ENCODE measurements at regions not wholly inside any gene's neighbourhood (a gene's known extent, or its start where the extent isn't known, plus 50 kb on each side); places are given as distances from the start of the nearest gene placed in this dataset.

DNA sequence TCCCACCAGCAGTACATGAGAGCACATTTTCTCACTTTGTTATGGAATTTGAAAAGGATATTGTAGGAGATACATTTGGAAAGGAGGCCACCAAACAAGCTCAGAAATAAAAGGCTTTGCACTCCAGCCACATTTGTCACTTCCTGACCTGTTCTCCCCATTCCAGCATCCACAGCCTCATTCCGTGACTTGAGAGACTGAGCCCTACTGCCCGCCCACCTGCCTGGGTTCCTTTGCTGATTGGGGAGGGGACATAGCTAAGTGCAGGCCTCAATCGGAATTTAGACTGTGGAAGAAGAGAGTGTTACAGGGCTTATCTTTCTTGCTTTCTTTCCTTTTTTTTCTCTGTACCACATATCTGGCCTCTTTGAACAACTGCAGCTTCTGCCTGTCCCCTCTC lies 735.4 kb upstream of the TMEM132C start:
- Histone ChIP-seq H3K36me3 (ENCODE audit: low read depth) (no peaks in the 10 kb centered on the region), H3K9me2 (ENCODE audit: insufficient read depth) (no peaks in the 10 kb centered on the region), H3K27me3 (ENCODE audit: insufficient read depth, low read depth) (peaks cover 4% of the 10 kb centered on the region; the same call in 1 of the 2 replicates), H4K20me1 (ENCODE audit: insufficient read depth) (no peaks in the 10 kb centered on the region), H3K9me3 (ENCODE audit: insufficient read depth, low read depth) (no peaks in the 10 kb centered on the region), H3F3A (ENCODE audit: insufficient read depth, low read depth) (no peaks in the 10 kb centered on the region), H3K79me2 (ENCODE audit: low read depth) (no peaks in the 10 kb centered on the region), H3K4me1 (replicated peaks; ENCODE audit: insufficient read depth) (no peaks in the 10 kb centered on the region), H3K27ac (no peak overlapping the region), H2AFZ (no peak overlapping the region), H3K4me3 (no peak overlapping the region), H3K4me2 (no peak overlapping the region)
- POLR2A ChIA-PET (ENCODE audit: unreplicated experiment): no interaction called here
- no peak for DNase-seq
- BruUV-seq (replicated peaks): no TSS peak
- CTCF ChIA-PET: no interaction called here
- intact Hi-C loops (cut with micrococcal nuclease; ENCODE audit: unreplicated experiment): no loop called here
- no peak for TF ChIP-seq EZH2 (IDR thresholded peaks at IDR 0.05; ENCODE audit: low read depth)
- TF ChIP-seq, protein P1, sequence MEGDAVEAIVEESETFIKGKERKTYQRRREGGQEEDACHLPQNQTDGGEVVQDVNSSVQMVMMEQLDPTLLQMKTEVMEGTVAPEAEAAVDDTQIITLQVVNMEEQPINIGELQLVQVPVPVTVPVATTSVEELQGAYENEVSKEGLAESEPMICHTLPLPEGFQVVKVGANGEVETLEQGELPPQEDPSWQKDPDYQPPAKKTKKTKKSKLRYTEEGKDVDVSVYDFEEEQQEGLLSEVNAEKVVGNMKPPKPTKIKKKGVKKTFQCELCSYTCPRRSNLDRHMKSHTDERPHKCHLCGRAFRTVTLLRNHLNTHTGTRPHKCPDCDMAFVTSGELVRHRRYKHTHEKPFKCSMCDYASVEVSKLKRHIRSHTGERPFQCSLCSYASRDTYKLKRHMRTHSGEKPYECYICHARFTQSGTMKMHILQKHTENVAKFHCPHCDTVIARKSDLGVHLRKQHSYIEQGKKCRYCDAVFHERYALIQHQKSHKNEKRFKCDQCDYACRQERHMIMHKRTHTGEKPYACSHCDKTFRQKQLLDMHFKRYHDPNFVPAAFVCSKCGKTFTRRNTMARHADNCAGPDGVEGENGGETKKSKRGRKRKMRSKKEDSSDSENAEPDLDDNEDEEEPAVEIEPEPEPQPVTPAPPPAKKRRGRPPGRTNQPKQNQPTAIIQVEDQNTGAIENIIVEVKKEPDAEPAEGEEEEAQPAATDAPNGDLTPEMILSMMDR (conservative IDR thresholded peaks at IDR 0.05): no peak

- Histone ChIP-seq H3K27me3 (ENCODE audit: insufficient read depth, low read depth) (peaks cover 4% of the 10 kb centered on the region; the same call in 1 of the 2 replicates), H3K9me2 (ENCODE audit: insufficient read depth) (no peaks in the 10 kb centered on the region), H3K4me2 (no peak overlapping the region), H3F3A (ENCODE audit: insufficient read depth, low read depth) (no peaks in the 10 kb centered on the region), H3K36me3 (ENCODE audit: low read depth) (no peaks in the 10 kb centered on the region), H2AFZ (no peak overlapping the region), H3K27ac (no peak overlapping the region), H4K20me1 (ENCODE audit: insufficient read depth) (no peaks in the 10 kb centered on the region), H3K79me2 (ENCODE audit: low read depth) (no peaks in the 10 kb centered on the region), H3K4me3 (no peak overlapping the region), H3K4me1 (replicated peaks; ENCODE audit: insufficient read depth) (no peaks in the 10 kb centered on the region), H3K9me3 (ENCODE audit: insufficient read depth, low read depth) (no peaks in the 10 kb centered on the region)
- no peak for TF ChIP-seq EZH2 (IDR thresholded peaks at IDR 0.05; ENCODE audit: low read depth)
- TF ChIP-seq, protein P1 (conservative IDR thresholded peaks at IDR 0.05): no peak
- POLR2A ChIA-PET (ENCODE audit: unreplicated experiment): no interaction called here
- no peak for DNase-seq
- CTCF ChIA-PET: no interaction called here
- intact Hi-C loops (cut with micrococcal nuclease; ENCODE audit: unreplicated experiment): no loop called here
- BruUV-seq (replicated peaks): no TSS peak
Measured at GRCh38 chr12:127533353-127533752, 733.6 kb upstream of the TMEM132C start.

- intact Hi-C loops (cut with micrococcal nuclease; ENCODE audit: unreplicated experiment): no loop called here
- Histone ChIP-seq H3F3A (ENCODE audit: insufficient read depth, low read depth) (no peaks in the 10 kb centered on the region), H3K9me3 (ENCODE audit: insufficient read depth, low read depth) (no peaks in the 10 kb centered on the region), H3K27me3 (ENCODE audit: insufficient read depth, low read depth) (no peaks in the 10 kb centered on the region), H3K4me1 (replicated peaks; ENCODE audit: insufficient read depth) (no peaks in the 10 kb centered on the region), H3K4me2 (no peak overlapping the region), H3K4me3 (no peak overlapping the region), H3K9me2 (ENCODE audit: insufficient read depth) (no peaks in the 10 kb centered on the region), H4K20me1 (ENCODE audit: insufficient read depth) (no peaks in the 10 kb centered on the region), H3K36me3 (ENCODE audit: low read depth) (no peaks in the 10 kb centered on the region), H3K27ac (no peak overlapping the region), H2AFZ (no peak overlapping the region), H3K79me2 (ENCODE audit: low read depth) (no peaks in the 10 kb centered on the region)
- no TSS peak for BruUV-seq (replicated peaks)
- no peak for DNase-seq
- TF ChIP-seq EZH2 (IDR thresholded peaks at IDR 0.05; ENCODE audit: low read depth): no peak
- TF ChIP-seq, protein P1 (conservative IDR thresholded peaks at IDR 0.05): no peak
- POLR2A ChIA-PET (ENCODE audit: unreplicated experiment): no interaction called here
- CTCF ChIA-PET: no interaction called here
Measured at GRCh38 chr12:127536833-127537428, 730.0 kb upstream of the TMEM132C start.
